ENCODE measurements at regions not wholly inside any gene's neighbourhood (a gene's known extent, or its start where the extent isn't known, plus 50 kb on each side); places are given as distances from the start of the nearest gene placed in this dataset.

DNA sequence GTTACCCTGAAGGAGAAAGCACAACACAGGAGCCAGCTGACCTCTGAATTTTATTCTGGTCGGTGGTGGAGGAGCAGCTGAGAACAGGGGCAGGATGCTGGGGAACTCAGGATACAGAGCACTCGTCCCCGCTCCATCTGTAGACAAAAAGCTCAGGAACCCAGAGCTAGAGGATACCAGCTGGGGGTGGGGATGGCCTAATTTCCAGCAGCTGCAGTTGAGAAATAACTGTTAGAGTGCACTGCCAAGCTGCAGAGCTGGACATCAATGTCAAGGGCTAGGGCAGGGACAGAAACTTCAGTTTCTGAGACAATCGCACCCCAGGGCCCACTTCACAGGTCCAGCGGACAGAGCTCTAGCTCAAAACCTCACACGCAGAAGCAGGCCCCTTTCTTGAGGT, 122.1 kb upstream of the GUCY1A1 start:
- no peak overlapping the region for H3K9ac ChIP-seq (replicated peaks in 1 of 4; ENCODE audit: extremely low read depth in 1 of 4, low read depth in 3 of 4, low read length in 3 of 4)
- TF ChIP-seq BACH1 (IDR thresholded peaks at IDR 0.05; ENCODE audit: low read length) = no peak
- no peak for TF ChIP-seq KDM4A (IDR thresholded peaks at IDR 0.05; ENCODE audit: low read depth, low read length, severe bottlenecking)
- TF ChIP-seq MAFK (IDR thresholded peaks at IDR 0.05; ENCODE audit: low read depth, low read length) = no peak
- no peak for TF ChIP-seq SAP30 (IDR thresholded peaks at IDR 0.05; ENCODE audit: insufficient read depth, insufficient replicate concordance, low read length)
- no peak for TF ChIP-seq CBX8 (IDR thresholded peaks at IDR 0.05; ENCODE audit: borderline replicate concordance, low read depth, low read length)
- TF ChIP-seq JUN (IDR thresholded peaks at IDR 0.05; ENCODE audit: low read depth, low read length) = no peak
- no peak for TF ChIP-seq EGR1 (IDR thresholded peaks at IDR 0.05; ENCODE audit: borderline replicate concordance, low read depth, low read length)
- TF ChIP-seq POLR2A (IDR thresholded peaks at IDR 0.05; ENCODE audit: control extremely low read depth in 1 of 2, low read depth in 2 of 2, low read length in 2 of 2) = no peak
- TF ChIP-seq TCF12 (IDR thresholded peaks at IDR 0.05; ENCODE audit: low read depth, low read length) = no peak
- TF ChIP-seq SIN3A (conservative IDR thresholded peaks at IDR 0.05 in 1 of 2, IDR thresholded peaks at IDR 0.05 in 1 of 2; ENCODE audit: low read depth in 1 of 2, low read length in 2 of 2) = no peak
- TF ChIP-seq TAF7 (optimal IDR thresholded peaks at IDR 0.05; ENCODE audit: borderline replicate concordance, low read depth, low read length) = no peak
- no peak for TF ChIP-seq FOSL1 (IDR thresholded peaks at IDR 0.05; ENCODE audit: insufficient read depth, low read depth, low read length)
- no peak for TF ChIP-seq SIRT6 (IDR thresholded peaks at IDR 0.05; ENCODE audit: low read length)
- TF ChIP-seq NANOG (IDR thresholded peaks at IDR 0.05; ENCODE audit: insufficient read depth, low read depth, low read length, poor library complexity, severe bottlenecking) = no peak
- TF ChIP-seq, protein P1, sequence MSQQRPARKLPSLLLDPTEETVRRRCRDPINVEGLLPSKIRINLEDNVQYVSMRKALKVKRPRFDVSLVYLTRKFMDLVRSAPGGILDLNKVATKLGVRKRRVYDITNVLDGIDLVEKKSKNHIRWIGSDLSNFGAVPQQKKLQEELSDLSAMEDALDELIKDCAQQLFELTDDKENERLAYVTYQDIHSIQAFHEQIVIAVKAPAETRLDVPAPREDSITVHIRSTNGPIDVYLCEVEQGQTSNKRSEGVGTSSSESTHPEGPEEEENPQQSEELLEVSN (IDR thresholded peaks at IDR 0.05) = no peak

More for the DNA sequence above, 122.1 kb upstream of the GUCY1A1 start:
- Histone ChIP-seq H3K27ac (ENCODE audit: low read depth, low read length) (no peak overlapping the region), H3K79me2 (ENCODE audit: control insufficient read depth in 1 of 2, insufficient read depth in 2 of 2, low read length in 2 of 2) (no peaks in the 10 kb centered on the region), H3K23me2 (ENCODE audit: low read depth, low read length) (no peaks in the 10 kb centered on the region), H3K4ac (replicated peaks; ENCODE audit: insufficient read length, low read depth, low read length) (no peak overlapping the region), H3K9me3 (ENCODE audit: insufficient read depth in 2 of 2, low read depth in 1 of 2, low read length in 1 of 2) (peaks cover 11 to 12% of the 10 kb centered on the region in 2 experiments; a peak in 3 of 4 replicates), H4K8ac (ENCODE audit: extremely low read depth, insufficient read depth, low read length) (no peak overlapping the region), H2BK5ac (ENCODE audit: low read depth, low read length) (no peak overlapping the region), H3K14ac (ENCODE audit: insufficient read length) (no peak overlapping the region), H3K4me2 (ENCODE audit: insufficient read depth in 1 of 2, low read depth in 2 of 2, low read length in 2 of 2) (no peak overlapping the region), H3K56ac (replicated peaks; ENCODE audit: insufficient read length, low read depth, low read length) (no peak overlapping the region), H4K20me1 (replicated peaks in 1 of 2; ENCODE audit: control insufficient read depth in 1 of 2, insufficient read depth in 2 of 2, low read length in 2 of 2) (no peaks in the 10 kb centered on the region), H2BK12ac (ENCODE audit: low read depth, low read length) (no peak overlapping the region), H3K4me3 (ENCODE audit: extremely low read depth in 1 of 4, insufficient read depth in 2 of 4, low read depth in 3 of 4, low read length in 4 of 4) (no peak overlapping the region), H3K27me3 (replicated peaks in 1 of 4; ENCODE audit: control insufficient read depth in 3 of 4, extremely low read depth in 1 of 4, insufficient read depth in 3 of 4, low read length in 3 of 4) (no peaks in the 10 kb centered on the region), H3K79me1 (ENCODE audit: low read depth, low read length) (no peaks in the 10 kb centered on the region), H2BK20ac (ENCODE audit: low read length) (no peak overlapping the region), H2AFZ (ENCODE audit: low read length) (no peak overlapping the region), H3K23ac (ENCODE audit: insufficient read length) (no peak overlapping the region), H3K18ac (ENCODE audit: extremely low read depth, low read length) (no peak overlapping the region), H2BK120ac (replicated peaks; ENCODE audit: low read depth, low read length) (no peak overlapping the region), H2AK5ac (ENCODE audit: low read depth, low read length) (no peak overlapping the region), H4K91ac (replicated peaks; ENCODE audit: insufficient read length, low read length) (no peak overlapping the region), H3K36me3 (ENCODE audit: control insufficient read depth in 2 of 4, insufficient read depth in 4 of 4, low read length in 3 of 4) (no peaks in the 10 kb centered on the region), H3K4me1 (replicated peaks in 1 of 4; ENCODE audit: control insufficient read depth in 3 of 4, insufficient read depth in 4 of 4, low read length in 3 of 4) (no peaks in the 10 kb centered on the region), H4K5ac (ENCODE audit: insufficient read length, low read depth, low read length) (no peak overlapping the region), H2BK15ac (ENCODE audit: low read length) (no peak overlapping the region)
- FAIRE-seq = no peak
- 90% methylated on average over 6 of the region's 6 CpGs; no CpG with 5 or more reads in 1 of the 2 experiments for WGBS, 2 experiments (ENCODE audit: extremely low coverage in 1 of 2, insufficient coverage in 1 of 2, insufficient read length in 1 of 2, insufficient replicate concordance in 2 of 2, low coverage in 1 of 2, low lambda C conversion rate in 2 of 2, missing lambda C conversion rate in 1 of 2)
- POLR2A ChIA-PET (ENCODE audit: partially characterized antibody) = no interaction called here
- no peak for DNase-seq (ENCODE audit: low read depth in 1 of 2, low spot score in 2 of 2)
- CTCF ChIA-PET (ENCODE audit: partially characterized antibody) = interaction anchor here (0.7 to 3.1 kb wide), 6 partner anchors 8 to 242 kb away, joined by 3 to 13 read pairs (median 4); no protein-coding TSS in a partner anchor

All from H1 (cell line).